22Rv1 (cell line): ENCODE measurements at regions not wholly inside any gene's neighbourhood (a gene's known extent, or its start where the extent isn't known, plus 50 kb on each side); places are given as distances from the start of the nearest gene placed in this dataset.

ENCODE experiments used
- CTCF ChIP-seq: fragments of 450-650 bp; IDR thresholded peaks from 2 replicates; pipeline ENCODE4 v1.5.1; 2017; ENCODE audit warnings: mild to moderate bottlenecking
- ZFX ChIP-seq: fragments of 450-650 bp; IDR thresholded peaks from 2 replicates; pipeline ENCODE4 v1.6.1; 2017; ENCODE audit warnings: antibody characterized with exemption, borderline replicate concordance

GRCh38 chr17:45660474-45660873 lies 123.6 kb upstream of the CRHR1 start:
- TF ChIP-seq CTCF (no peak), ZFX (no peak)
